Frontal cortex (tissue), 3 donors: ENCODE measurements at regions not wholly inside any gene's neighbourhood (a gene's known extent, or its start where the extent isn't known, plus 50 kb on each side); places are given as distances from the start of the nearest gene placed in this dataset.

Source experiments
- DNase-seq, 2 donors: peaks; one replicate each; pipeline ENCODE4 v3.0.0; 2012; ENCODE audit warnings: low spot score in 2 of 2
- FAIRE-seq: peaks from 2 replicates; lab custom pipeline; 2012; peaks lifted over from hg19 to GRCh38; lab: Jason Lieb, UNC
- donor health status: control.
- donor health status: control.
- donor health status: control.

- FAIRE-seq, result no peak
- no peak for DNase-seq
These were observed 998.0 kb downstream of the DSC3 start for GRCh38 chr18:30044496-30044895.

- DNase-seq, result no peak
- FAIRE-seq, result no peak
These were observed 1003.3 kb downstream of the DSC3 start for GRCh38 chr18:30039201-30039600.

GRCh38 chr18:30034818-30035217 is 1007.7 kb downstream of the DSC3 start:
- no peak for DNase-seq
- FAIRE-seq, result no peak

- DNase-seq, result no peak
- FAIRE-seq, result no peak
These were observed 1026.4 kb downstream of the DSC3 start for GRCh38 chr18:30016179-30016578.

- FAIRE-seq (no peak), DNase-seq (no peak)
These were observed 1037.6 kb downstream of the DSC3 start for GRCh38 chr18:30004965-30005364.

- DNase-seq (no peak), FAIRE-seq (no peak)
These were observed 1060.3 kb downstream of the DSC3 start for GRCh38 chr18:29982218-29982617.

- FAIRE-seq (no peak), DNase-seq (no peak)
These were observed 1062.7 kb downstream of the DSC3 start for GRCh38 chr18:29979881-29980280.

- FAIRE-seq, result no peak
- no peak for DNase-seq
These were observed 1072.7 kb downstream of the DSC3 start for GRCh38 chr18:29969876-29970275.

- no peak for FAIRE-seq
- no peak for DNase-seq
These were observed 1080.0 kb downstream of the DSC3 start for GRCh38 chr18:29962579-29962978.

GRCh38 chr18:29960539-29960938 is 1082.0 kb downstream of the DSC3 start:
- peak; percentile 84 for FAIRE-seq
- no peak for DNase-seq

GRCh38 chr18:29930231-29930630 is 1112.3 kb downstream of the DSC3 start:
- no peak for DNase-seq
- FAIRE-seq, result no peak

GRCh38 chr18:29928081-29928480 is 1114.5 kb downstream of the DSC3 start:
- DNase-seq (no peak), FAIRE-seq (no peak)

- no peak for DNase-seq
- no peak for FAIRE-seq
These were observed 1117.0 kb downstream of the DSC3 start for GRCh38 chr18:29925566-29925965.

- DNase-seq, result no peak
- FAIRE-seq, result no peak
These were observed 1130.2 kb downstream of the DSC3 start for GRCh38 chr18:29912351-29912750.

GRCh38 chr18:29892960-29893558 is 1149.5 kb downstream of the DSC3 start:
- no peak for DNase-seq
- FAIRE-seq, result no peak

GRCh38 chr18:29883114-29883513 is 1159.4 kb downstream of the DSC3 start:
- DNase-seq (no peak), FAIRE-seq (no peak)

- FAIRE-seq (no peak), DNase-seq (no peak)
These were observed 1159.9 kb downstream of the DSC3 start for GRCh38 chr18:29882620-29883019.

- FAIRE-seq (no peak), DNase-seq (no peak)
These were observed 1162.8 kb downstream of the DSC3 start for GRCh38 chr18:29879763-29880162.

GRCh38 chr18:29874519-29875098 is 1167.9 kb downstream of the DSC3 start:
- DNase-seq (no peak), FAIRE-seq (no peak)

- DNase-seq, result no peak
- no peak for FAIRE-seq
These were observed 1169.3 kb downstream of the DSC3 start for GRCh38 chr18:29873211-29873610.

- DNase-seq (no peak), FAIRE-seq (no peak)
These were observed 1171.3 kb downstream of the DSC3 start for GRCh38 chr18:29871246-29871645.

GRCh38 chr18:29862824-29863223 is 1179.7 kb downstream of the DSC3 start:
- DNase-seq (no peak), FAIRE-seq (no peak)
